ENCODE measurements at regions not wholly inside any gene's neighbourhood (a gene's known extent, or its start where the extent isn't known, plus 50 kb on each side); places are given as distances from the start of the nearest gene placed in this dataset.
"Not testable (repeated sequence)": the region's sequence is repeated elsewhere in the genome, so short reads cannot be mapped to it uniquely, and the experiment has no call there.

DNA sequence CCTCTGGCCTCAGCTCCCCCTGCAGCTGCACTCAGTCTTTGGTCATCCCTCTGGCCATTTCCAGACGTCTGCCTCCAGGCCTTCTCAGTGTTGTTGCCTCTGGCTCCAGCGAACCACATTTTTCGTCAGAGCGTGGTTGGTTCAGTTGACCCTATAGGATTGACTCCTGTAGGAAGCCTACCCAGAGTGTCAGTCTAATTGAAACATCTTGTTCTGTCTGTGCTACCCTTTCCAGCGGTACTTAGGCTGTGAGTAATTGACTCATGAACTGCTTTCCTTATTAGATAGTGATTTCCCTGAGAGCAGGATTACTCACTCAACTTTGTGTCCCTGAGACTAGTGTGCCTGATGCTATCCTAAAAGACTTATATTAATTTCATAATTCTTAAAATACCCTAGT lies 373.2 kb downstream of the ATP23 start:
- DNase-seq: no peak

- no peak for DNase-seq
These were observed 375.6 kb downstream of the ATP23 start for GRCh38 chr12:58316926-58317325.

DNA sequence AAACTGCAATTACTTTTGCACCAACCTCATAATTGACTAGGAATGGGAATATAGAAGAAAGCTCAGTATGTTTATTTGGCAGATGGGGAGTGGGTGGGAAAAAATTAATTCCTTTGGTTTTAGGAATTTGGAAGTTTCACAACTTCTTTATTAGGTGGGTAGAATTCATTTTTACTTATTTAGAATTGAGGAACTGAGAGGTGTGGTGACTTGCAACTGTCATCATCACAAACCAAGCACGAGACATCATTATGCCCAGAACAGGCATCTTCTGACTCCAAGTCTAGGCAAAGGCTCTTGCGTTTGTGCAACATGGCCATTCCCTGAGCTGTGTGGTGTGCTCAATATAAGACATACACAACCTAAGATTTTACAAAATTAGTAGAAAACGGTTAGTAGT lies 380.0 kb downstream of the ATP23 start:
- DNase-seq: no peak

GRCh38 chr12:58323676-58324075 lies 382.3 kb downstream of the ATP23 start:
- DNase-seq: no peak

DNA sequence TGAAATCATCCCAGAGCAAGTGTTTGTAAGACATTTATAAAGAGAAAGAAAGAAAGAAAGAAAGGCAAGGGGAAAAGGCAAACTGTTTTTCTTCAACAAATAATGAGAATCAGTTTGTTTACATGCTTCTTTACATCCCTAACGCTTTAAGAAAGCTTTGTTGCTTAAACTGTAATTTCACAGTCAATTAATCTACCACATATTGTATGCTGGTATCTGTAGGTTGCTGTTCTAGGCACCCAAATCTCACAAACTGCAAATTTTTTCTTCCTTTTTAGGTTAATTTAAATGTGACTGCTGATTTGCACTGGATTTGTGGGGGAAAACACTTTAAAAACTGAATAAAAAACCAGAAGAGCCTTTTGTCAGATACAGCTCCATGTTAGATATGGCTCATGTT lies 384.2 kb downstream of the ATP23 start:
- no peak for DNase-seq

- DNase-seq: no peak
These were observed 385.2 kb downstream of the ATP23 start for GRCh38 chr12:58326534-58326933.

DNA sequence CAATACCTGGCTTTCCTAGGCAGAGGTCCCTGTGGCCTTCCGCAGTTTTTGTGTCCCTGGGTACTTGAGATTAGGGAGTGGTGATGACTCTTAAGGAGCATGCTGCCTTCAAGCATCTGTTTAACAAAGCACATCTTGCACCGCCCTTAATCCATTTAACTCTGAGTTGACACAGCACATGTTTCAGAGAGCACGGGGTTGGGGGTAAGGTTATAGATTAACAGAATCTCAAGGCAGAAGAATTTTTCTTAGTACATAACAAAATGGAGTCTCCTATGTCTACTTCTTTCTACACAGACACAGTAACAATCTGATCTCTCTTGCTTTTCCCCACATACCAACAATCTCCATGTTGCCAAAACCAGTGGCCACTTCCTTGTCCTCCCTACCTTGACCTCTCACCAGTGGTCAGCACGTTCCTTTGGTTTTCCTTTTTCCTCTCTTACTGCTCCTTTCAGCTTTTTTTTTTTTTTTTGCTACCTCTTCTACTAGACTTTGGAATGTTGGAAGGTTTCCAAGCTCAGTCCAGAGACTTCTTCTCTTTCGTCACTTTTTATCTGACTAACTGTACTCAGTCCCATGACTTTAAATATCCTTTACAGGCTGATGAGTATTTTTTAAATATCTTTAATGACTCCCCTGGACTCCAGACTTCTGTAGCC lies 395.3 kb downstream of the ATP23 start:
- DNase-seq: not testable (repeated sequence)

DNA sequence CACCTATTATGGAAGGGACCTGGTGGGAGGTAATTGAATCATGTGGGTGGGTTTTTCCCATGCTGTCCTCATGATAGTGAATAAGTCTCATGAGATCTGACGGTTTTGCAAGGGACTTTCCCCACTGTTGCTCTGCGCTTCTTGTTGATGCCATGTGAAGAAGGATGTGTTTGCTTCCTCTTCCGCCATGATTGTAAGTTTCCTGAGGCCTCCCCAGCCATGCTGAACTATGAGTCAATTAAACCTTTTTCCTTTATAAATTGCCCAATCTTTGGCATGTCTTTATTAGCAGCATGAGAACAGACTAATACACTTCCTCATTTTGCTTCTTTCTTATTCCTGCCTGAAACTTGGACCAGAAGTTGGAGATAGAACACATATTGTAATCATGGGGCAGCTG lies 396.2 kb downstream of the ATP23 start:
- DNase-seq: not testable (repeated sequence)

GRCh38 chr12:58341791-58342190 lies 400.4 kb downstream of the ATP23 start:
- peak; percentile 67 for DNase-seq

GRCh38 chr12:58342736-58343135 lies 401.4 kb downstream of the ATP23 start:
- no peak for DNase-seq

DNA sequence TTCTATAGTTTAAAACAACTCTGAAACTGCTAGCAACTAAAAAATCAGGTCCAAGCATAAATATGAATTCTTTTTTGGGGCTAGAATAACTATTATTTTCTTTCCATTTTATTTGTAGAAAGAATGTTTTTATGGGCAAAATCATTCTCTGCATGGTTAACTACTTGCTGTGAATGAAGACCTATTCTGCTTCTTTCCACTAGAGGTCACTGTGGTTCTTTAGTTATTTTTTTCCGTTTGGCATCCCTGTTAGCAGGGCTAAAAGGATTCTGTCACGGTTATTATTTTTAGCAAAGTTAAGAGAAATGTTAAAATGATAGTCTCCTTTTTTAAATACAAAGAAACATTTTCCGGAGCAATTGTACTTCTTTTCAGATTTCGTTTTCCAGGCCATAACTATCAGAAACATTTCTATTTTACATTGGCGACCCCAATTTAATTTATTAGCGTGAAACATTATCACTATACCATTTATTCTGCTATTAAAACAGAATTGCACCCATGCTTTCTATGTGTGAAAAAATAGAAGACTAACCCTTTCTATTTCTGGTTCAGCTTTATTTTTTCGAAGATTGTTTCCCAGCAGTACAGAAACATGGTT lies 404.8 kb downstream of the ATP23 start:
- peak; percentile 66 for DNase-seq

DNA sequence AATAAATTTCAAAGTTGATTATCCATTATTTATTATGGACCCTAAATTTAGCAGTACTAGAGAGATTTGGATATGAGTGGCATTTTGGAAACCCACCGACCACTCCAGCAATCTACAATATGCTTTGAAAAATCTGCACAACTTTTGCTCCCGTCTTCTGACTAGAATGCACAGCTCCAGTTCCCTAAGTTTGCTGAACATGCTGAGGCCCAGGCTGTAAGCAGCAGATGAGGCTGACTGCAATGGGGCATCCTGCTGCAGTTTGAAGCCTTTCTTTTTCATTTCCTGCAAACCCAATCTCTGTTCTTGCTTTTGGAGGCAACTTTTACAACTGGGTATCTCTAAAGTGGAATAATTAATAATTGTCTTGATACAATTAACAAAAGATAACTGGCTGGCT lies 405.8 kb downstream of the ATP23 start:
- DNase-seq: no peak

- no peak for DNase-seq
These were observed 406.3 kb downstream of the ATP23 start for GRCh38 chr12:58347691-58348090.

DNA sequence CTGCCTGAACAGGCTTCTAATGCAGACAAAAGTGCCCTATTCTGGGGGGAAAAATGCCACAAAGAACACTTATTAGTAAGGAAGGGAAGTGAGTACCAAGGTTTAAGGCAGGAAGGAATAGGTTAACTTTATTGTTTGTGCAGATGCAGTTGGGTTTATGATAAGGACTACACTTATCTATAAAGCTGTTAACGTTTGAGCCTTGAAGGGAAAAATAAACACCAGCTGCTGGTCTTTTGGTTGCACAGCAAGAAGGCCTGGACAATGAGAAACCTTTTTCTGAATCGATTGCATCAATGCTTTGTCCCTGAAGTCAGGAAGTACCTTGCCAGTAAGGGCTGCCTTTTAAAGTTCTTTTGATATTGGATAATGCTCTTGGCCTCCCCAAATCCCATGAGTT lies 407.8 kb downstream of the ATP23 start:
- DNase-seq: no peak

DNA sequence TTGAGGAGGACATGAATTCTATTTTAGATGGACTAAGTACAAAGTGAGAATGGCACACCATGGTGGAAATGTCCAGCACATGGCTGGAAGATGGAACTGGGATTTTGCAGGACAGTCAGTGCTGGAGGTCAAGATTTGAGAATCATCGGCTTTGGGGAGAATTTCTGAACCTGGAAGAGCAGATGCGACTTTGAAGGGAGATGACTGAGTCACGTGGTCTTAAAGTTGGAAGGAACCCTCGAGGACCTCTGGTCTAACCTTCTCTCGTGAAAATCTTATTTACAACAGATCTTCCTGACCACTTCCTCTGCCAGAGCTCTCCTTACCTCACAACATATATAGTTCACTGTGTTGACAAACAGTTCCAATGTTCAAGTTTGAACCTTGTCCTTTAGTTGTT lies 415.4 kb downstream of the ATP23 start:
- no peak for DNase-seq

GRCh38 chr12:58357511-58357910 lies 416.1 kb downstream of the ATP23 start:
- no peak for DNase-seq

GRCh38 chr12:58358369-58358768 lies 417.0 kb downstream of the ATP23 start:
- no peak for DNase-seq

DNA sequence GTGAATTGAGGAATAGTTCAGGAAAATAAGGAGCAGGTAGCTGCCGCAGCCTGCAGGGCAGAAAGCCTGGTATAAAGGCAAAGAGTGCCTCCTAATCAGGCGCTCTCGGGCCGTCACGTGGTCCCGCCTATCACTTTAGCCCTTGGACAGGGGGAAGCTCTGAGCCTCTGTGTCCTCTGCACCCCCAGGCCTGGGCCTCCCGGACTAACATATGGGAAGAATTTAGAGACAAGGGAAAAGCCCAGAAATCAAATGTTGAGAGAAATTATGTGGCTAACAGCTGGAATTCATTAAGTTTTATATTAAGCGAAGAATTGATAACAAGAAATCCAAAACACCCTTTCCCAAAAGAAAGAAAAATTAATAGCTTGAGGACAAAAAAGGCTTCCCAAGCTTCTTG lies 417.7 kb downstream of the ATP23 start:
- DNase-seq: peak; percentile 74

GRCh38 chr12:58361056-58361455 lies 419.7 kb downstream of the ATP23 start:
- DNase-seq: peak; percentile 54

- no peak for DNase-seq
These were observed 422.6 kb downstream of the ATP23 start for GRCh38 chr12:58363971-58364370.

GRCh38 chr12:58364389-58365086 lies 423.2 kb downstream of the ATP23 start:
- DNase-seq: no peak

DNA sequence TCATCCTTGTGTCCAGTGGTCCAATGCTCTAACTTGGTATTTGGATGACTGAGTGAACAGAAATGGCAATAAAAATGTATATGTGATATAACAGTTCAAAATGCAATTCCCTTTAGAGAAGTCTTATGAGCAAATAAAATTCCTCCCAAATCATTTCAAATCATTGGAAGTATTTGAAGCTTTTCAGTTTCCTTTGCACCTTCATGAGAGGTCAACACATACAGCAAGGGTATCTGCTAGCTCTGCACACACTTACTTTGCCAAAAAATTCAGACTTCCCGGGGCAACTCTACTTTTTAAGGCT lies 423.7 kb downstream of the ATP23 start:
- no peak for DNase-seq

- no peak for DNase-seq
These were observed 425.7 kb downstream of the ATP23 start for GRCh38 chr12:58367041-58367440.

GRCh38 chr12:58368001-58368400 lies 426.6 kb downstream of the ATP23 start:
- no peak for DNase-seq

Measured in hindlimb muscle (tissue), 1 donor.